OCI-LY7 (cell line): ENCODE measurements at regions not wholly inside any gene's neighbourhood (a gene's known extent, or its start where the extent isn't known, plus 50 kb on each side); places are given as distances from the start of the nearest gene placed in this dataset.

ENCODE experiments used
- BruUV-seq: library from RNA; stranded (reverse); fragments of 400-500 nt; replicated peaks from 2 replicates; lab custom pipeline; 2021; lab: Mats Ljungman, UMichigan
- CTCF ChIA-PET: fragments of 300-600 bp; sonication (Branson Sonifier 250); formaldehyde crosslinking; loops from one replicate; lab custom pipeline; 2022; ENCODE audit warnings: antibody characterized with exemption; ENCODE audit not compliant: unreplicated experiment; lab: Charles Lee
- POLR2A ChIA-PET: fragments of 300-600 bp; sonication (Branson Sonifier 250); formaldehyde crosslinking; loops from one replicate; lab custom pipeline; 2022; ENCODE audit warnings: antibody characterized with exemption; lab: Charles Lee
- DNase-seq: peaks from one replicate; pipeline ENCODE4 v3.0.0-alpha.2; 2015; ENCODE audit warnings: low spot score
- H2AFZ ChIP-seq: fragments of 200-600 bp; sonication (generic), shearing (Covaris generic); 2 replicates; pipeline ENCODE4 v1.6.1; 2014; ENCODE audit warnings: mild to moderate bottlenecking, antibody characterized with exemption, low read length, moderate library complexity
- H3K27ac ChIP-seq: fragments of 200-600 bp; sonication (generic); 2 replicates; pipeline ENCODE4 v1.5.1; 2014; ENCODE audit warnings: mixed run types, low read depth, mild to moderate bottlenecking, moderate library complexity, low read length, inconsistent platforms; ENCODE audit not compliant: poor library complexity, severe bottlenecking
- H3K36me3 ChIP-seq: fragments of 200-600 bp; sonication (generic); 2 replicates; pipeline ENCODE4 v1.6.1; 2014; ENCODE audit warnings: mild to moderate bottlenecking, antibody characterized with exemption, low read length, moderate library complexity, mixed read lengths; ENCODE audit not compliant: insufficient read depth
- H3K4me1 ChIP-seq: fragments of 200-600 bp; sonication (generic); 2 replicates; pipeline ENCODE4 v1.5.1; 2014; ENCODE audit warnings: mild to moderate bottlenecking, low read length; ENCODE audit not compliant: insufficient read depth, poor library complexity, severe bottlenecking
- H3K4me2 ChIP-seq: fragments of 200-600 bp; sonication (generic); 2 replicates; pipeline ENCODE4 v1.6.1; 2014; ENCODE audit warnings: mild to moderate bottlenecking, low read length
- H3K4me3 ChIP-seq: fragments of 200-600 bp; sonication (generic); 2 replicates; pipeline ENCODE4 v1.5.1; 2014; ENCODE audit warnings: mild to moderate bottlenecking, low read depth, low read length; ENCODE audit not compliant: poor library complexity, severe bottlenecking
- H3K79me2 ChIP-seq: fragments of 200-600 bp; sonication (generic); 2 replicates; pipeline ENCODE4 v1.6.1; 2016; ENCODE audit warnings: low read depth, mild to moderate bottlenecking, low read length, moderate library complexity, mixed read lengths; ENCODE audit not compliant: insufficient read depth
- H3K9me2 ChIP-seq: fragments of 200-600 bp; sonication (generic); 2 replicates; pipeline ENCODE4 v1.6.1; 2016; ENCODE audit warnings: mild to moderate bottlenecking, low read length, mixed read lengths; ENCODE audit not compliant: insufficient read depth
- H3K9me3 ChIP-seq: fragments of 200-600 bp; sonication (generic); 2 replicates; pipeline ENCODE4 v1.6.1; 2014; ENCODE audit warnings: mild to moderate bottlenecking, mixed run types, low read length, mixed read lengths
- H4K20me1 ChIP-seq: fragments of 200-600 bp; sonication (generic); 2 replicates; pipeline ENCODE4 v1.6.1; 2014; ENCODE audit warnings: mild to moderate bottlenecking, antibody characterized with exemption, low read length, moderate library complexity, mixed read lengths; ENCODE audit not compliant: insufficient read depth
- CTCF ChIP-seq: fragments of 200-600 bp; sonication (generic); conservative IDR thresholded peaks from 2 replicates; pipeline ENCODE4 v1.5.1; 2014; ENCODE audit warnings: mild to moderate bottlenecking, antibody characterized with exemption, low read length, moderate library complexity, mixed read lengths
- EZH2phosphoT487 ChIP-seq: fragments of 200-600 bp; sonication (generic); IDR thresholded peaks from 2 replicates; pipeline ENCODE4 v1.6.1; 2018; ENCODE audit warnings: low read depth, borderline replicate concordance, mild to moderate bottlenecking, mixed run types, antibody characterized with exemption, low read length, moderate library complexity, mixed read lengths
- intact Hi-C: fragments of 100-400 bp; cut with micrococcal nuclease; formaldehyde crosslinking; loops from one replicate; pipeline ENCODE4 v1.10.0; 2022; ENCODE audit not compliant: unreplicated experiment

- no peaks in the 10 kb centered on the region for H4K20me1 ChIP-seq
- CTCF ChIA-PET = no interaction called here
- H2AFZ ChIP-seq = no peak overlapping the region
- H3K4me3 ChIP-seq = no peak overlapping the region
- POLR2A ChIA-PET = no interaction called here
- intact Hi-C loops = no loop called here
- no peaks in the 10 kb centered on the region for H3K36me3 ChIP-seq
- H3K27ac ChIP-seq = no peak overlapping the region
- no peaks in the 10 kb centered on the region for H3K79me2 ChIP-seq
- H3K9me2 ChIP-seq = no peaks in the 10 kb centered on the region
- TF ChIP-seq CTCF = no peak
- no peak for TF ChIP-seq EZH2phosphoT487
- no peaks in the 10 kb centered on the region for H3K4me1 ChIP-seq
- H3K4me2 ChIP-seq = no peak overlapping the region
- no peak for DNase-seq
- H3K9me3 ChIP-seq = no peaks in the 10 kb centered on the region
- BruUV-seq = no TSS peak
Observed at GRCh38 chr2:16000642-16001041, 60.3 kb downstream of the MYCN start.

DNA sequence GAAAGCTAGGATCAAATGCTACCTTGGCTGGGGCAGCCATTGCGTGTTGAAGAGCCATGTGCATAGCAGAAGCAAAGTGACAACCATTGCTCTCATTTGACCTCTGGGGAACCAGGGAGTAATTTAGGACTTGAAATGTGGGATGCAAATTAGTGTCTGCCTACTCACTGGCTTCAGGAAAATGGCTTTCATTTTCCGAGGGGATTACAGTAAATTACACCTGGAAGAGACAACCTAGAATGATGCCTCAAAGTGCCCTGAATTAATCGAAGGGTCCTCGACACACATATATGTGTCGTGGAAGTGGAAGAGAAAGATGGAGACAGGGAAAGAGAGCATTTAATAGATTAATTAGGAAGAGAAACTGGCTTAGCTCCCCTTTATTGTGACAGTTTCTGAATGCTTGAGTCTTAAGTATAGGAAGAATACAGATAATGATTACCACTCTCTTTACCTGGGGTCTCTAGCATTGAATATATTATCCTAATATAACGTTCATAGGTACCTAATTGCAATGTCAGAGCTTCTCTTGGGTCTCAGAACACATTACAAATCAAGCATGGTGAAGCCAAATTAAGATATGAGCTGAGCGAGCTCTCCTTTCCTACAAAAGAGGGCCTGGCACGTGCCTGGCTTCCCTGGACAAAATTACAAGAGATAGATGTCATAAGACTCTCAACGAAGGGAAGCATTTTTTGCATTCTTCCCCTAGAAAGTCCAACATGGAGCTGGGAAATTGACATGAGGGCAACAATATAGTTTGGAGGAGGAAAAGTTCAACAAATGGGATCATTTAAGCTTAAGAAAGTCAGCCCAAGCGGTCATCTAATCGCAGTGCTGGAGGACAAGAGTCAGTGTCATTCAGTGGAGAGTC lies 59.5 kb downstream of the MYCN start:
- no peaks in the 10 kb centered on the region for H3K9me2 ChIP-seq
- H3K4me2 ChIP-seq = no peak overlapping the region
- CTCF ChIA-PET = no interaction called here
- DNase-seq = no peak
- BruUV-seq = no TSS peak
- POLR2A ChIA-PET = no interaction called here
- no peaks in the 10 kb centered on the region for H3K9me3 ChIP-seq
- TF ChIP-seq CTCF (no peak), EZH2phosphoT487 (no peak)
- no peaks in the 10 kb centered on the region for H3K36me3 ChIP-seq
- H4K20me1 ChIP-seq = no peaks in the 10 kb centered on the region
- no peaks in the 10 kb centered on the region for H3K4me1 ChIP-seq
- H3K27ac ChIP-seq = no peak overlapping the region
- no peak overlapping the region for H3K4me3 ChIP-seq
- H2AFZ ChIP-seq = no peak overlapping the region
- intact Hi-C loops = no loop called here
- H3K79me2 ChIP-seq = no peaks in the 10 kb centered on the region

DNA sequence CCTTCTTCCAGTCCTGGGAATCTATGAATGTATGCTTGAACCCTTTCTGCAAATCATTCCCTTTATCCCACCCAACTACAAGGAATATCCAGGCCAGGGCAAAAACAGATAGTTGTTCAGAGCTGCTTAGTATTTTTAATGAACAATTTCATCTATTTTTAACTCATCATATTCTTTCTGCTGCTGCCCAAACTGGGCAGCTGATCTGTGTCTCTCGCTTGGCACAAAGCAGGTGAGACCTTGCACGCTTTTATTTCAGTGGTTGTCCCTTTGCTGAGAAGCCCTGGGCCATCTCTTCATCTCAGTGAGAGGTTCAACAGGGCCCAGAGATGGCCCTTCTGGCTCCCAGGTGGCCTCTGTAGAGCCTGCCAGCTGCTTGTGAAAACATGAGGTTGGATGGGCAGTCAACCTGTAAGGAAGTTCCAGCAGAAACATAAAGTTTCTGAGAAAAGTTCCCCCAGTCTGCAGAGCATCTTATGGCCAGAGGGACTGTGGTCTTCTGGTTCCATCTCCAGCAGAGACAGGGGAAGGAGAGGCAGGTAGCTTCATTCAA lies 57.5 kb downstream of the MYCN start:
- Histone ChIP-seq H3K4me3 (no peak overlapping the region), H3K4me2 (no peak overlapping the region), H3K9me3 (no peaks in the 10 kb centered on the region), H3K9me2 (no peaks in the 10 kb centered on the region), H3K27ac (no peak overlapping the region), H2AFZ (no peak overlapping the region), H3K36me3 (no peaks in the 10 kb centered on the region), H3K4me1 (no peaks in the 10 kb centered on the region), H4K20me1 (no peaks in the 10 kb centered on the region), H3K79me2 (no peaks in the 10 kb centered on the region)
- BruUV-seq = no TSS peak
- CTCF ChIA-PET = no interaction called here
- no peak for DNase-seq
- POLR2A ChIA-PET = no interaction called here
- intact Hi-C loops = no loop called here
- TF ChIP-seq CTCF (no peak), EZH2phosphoT487 (no peak)
